Vagina (tissue), 2 donors: ENCODE measurements at regions not wholly inside any gene's neighbourhood (a gene's known extent, or its start where the extent isn't known, plus 50 kb on each side); places are given as distances from the start of the nearest gene placed in this dataset.

ENCODE experiments used
- POLR2A ChIP-seq, 2 donors: fragments of 450-650 bp; IDR thresholded peaks; one replicate each; pipeline ENCODE4 v1.6.1; 2017; ENCODE audit warnings: antibody characterized with exemption in 2 of 2, mild to moderate bottlenecking in 2 of 2, moderate library complexity in 2 of 2
- POLR2AphosphoS5 ChIP-seq, 2 donors: sonication (generic); formaldehyde crosslinking; IDR thresholded peaks; one replicate each; pipeline ENCODE4 v1.9.0; 2017; ENCODE audit warnings: antibody characterized with exemption in 2 of 2, mild to moderate bottlenecking in 2 of 2, low read depth in 1 of 2; ENCODE audit not compliant: insufficient read depth in 1 of 2
- TF ChIP-seq, protein P1 (sequence below), 3 experiments: fragments of 450-650 bp in 2 of 3; fragments of 200-600 bp in 1 of 3; sonication (generic) in 1 of 3; IDR thresholded peaks; one replicate each; pipeline ENCODE4 v1.5.1; 2017 to 2019; ENCODE audit warnings: antibody characterized with exemption in 3 of 3, mild to moderate bottlenecking in 2 of 3, moderate library complexity in 2 of 3

DNA sequence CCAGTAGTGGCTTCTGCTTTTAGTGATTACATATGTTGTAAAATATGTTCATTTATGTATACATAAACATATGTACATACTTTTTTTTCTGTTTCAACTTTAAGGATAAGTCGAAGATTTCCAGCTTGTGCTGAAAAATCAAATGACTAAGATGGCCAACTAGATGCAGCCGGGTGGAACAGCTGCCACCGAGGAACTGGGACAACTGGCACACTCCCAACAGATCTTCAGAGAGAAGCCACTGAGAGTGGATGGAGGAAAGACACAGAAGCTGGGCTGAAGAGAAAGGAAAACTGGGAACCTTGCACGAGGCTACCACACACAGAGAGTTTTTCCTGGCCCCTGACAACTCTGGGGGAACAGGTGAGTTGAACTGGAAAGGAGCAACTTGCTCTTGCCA is 207.5 kb downstream of the FAM47B start:
- TF ChIP-seq, protein P1, sequence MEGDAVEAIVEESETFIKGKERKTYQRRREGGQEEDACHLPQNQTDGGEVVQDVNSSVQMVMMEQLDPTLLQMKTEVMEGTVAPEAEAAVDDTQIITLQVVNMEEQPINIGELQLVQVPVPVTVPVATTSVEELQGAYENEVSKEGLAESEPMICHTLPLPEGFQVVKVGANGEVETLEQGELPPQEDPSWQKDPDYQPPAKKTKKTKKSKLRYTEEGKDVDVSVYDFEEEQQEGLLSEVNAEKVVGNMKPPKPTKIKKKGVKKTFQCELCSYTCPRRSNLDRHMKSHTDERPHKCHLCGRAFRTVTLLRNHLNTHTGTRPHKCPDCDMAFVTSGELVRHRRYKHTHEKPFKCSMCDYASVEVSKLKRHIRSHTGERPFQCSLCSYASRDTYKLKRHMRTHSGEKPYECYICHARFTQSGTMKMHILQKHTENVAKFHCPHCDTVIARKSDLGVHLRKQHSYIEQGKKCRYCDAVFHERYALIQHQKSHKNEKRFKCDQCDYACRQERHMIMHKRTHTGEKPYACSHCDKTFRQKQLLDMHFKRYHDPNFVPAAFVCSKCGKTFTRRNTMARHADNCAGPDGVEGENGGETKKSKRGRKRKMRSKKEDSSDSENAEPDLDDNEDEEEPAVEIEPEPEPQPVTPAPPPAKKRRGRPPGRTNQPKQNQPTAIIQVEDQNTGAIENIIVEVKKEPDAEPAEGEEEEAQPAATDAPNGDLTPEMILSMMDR (IDR thresholded peaks at IDR 0.05): no peak
- TF ChIP-seq POLR2A (IDR thresholded peaks at IDR 0.05) (no peak), POLR2AphosphoS5 (IDR thresholded peaks at IDR 0.05; ENCODE audit: insufficient read depth in 1 of 2, low read depth in 1 of 2) (no peak)
